A673 (cell line): ENCODE measurements at regions not wholly inside any gene's neighbourhood (a gene's known extent, or its start where the extent isn't known, plus 50 kb on each side); places are given as distances from the start of the nearest gene placed in this dataset.
"Not testable (repeated sequence)": the region's sequence is repeated elsewhere in the genome, so short reads cannot be mapped to it uniquely, and the experiment has no call there.

ENCODE experiments used
- BruUV-seq: library from RNA; stranded (reverse); fragments of 400-500 nt; replicated peaks from 2 replicates; lab custom pipeline; 2021; lab: Mats Ljungman, UMichigan
- CTCF ChIA-PET: fragments of 300-600 bp; sonication (Branson Sonifier 250); formaldehyde crosslinking; loops from one replicate; lab custom pipeline; 2022; ENCODE audit warnings: antibody characterized with exemption; lab: Charles Lee
- POLR2A ChIA-PET: fragments of 300-600 bp; sonication (Branson Sonifier 250); formaldehyde crosslinking; loops from one replicate; lab custom pipeline; 2022; ENCODE audit warnings: antibody characterized with exemption; ENCODE audit not compliant: low non-redundant PET; lab: Charles Lee
- DNase-seq: peaks from one replicate; pipeline ENCODE4 v3.0.0-alpha.2; 2015; ENCODE audit warnings: low spot score
- H3K27ac ChIP-seq: fragments of 200-600 bp; sonication (generic); 2 replicates; pipeline ENCODE4 v1.5.1; 2016; ENCODE audit warnings: mixed run types, low read depth, mild to moderate bottlenecking, mixed read lengths, antibody characterized with exemption, low read length; ENCODE audit not compliant: poor library complexity, severe bottlenecking
- H3K27me3 ChIP-seq: fragments of 200-600 bp; sonication (generic); replicated peaks from 2 replicates; pipeline ENCODE4 v1.6.1; 2017; ENCODE audit warnings: mixed run types, low read depth, mild to moderate bottlenecking, mixed read lengths, antibody characterized with exemption, low read length; ENCODE audit not compliant: insufficient read depth, poor library complexity
- H3K36me3 ChIP-seq: fragments of 200-600 bp; sonication (generic); 2 replicates; pipeline ENCODE4 v1.6.1; 2016; ENCODE audit warnings: mixed run types, mild to moderate bottlenecking, mixed read lengths, antibody characterized with exemption, low read length; ENCODE audit not compliant: insufficient read depth, poor library complexity, severe bottlenecking
- H3K4me1 ChIP-seq: fragments of 200-600 bp; sonication (generic); 2 replicates; pipeline ENCODE4 v1.6.1; 2017; ENCODE audit warnings: mixed run types, mild to moderate bottlenecking, mixed read lengths, antibody characterized with exemption, low read length; ENCODE audit not compliant: insufficient read depth, poor library complexity, severe bottlenecking
- H3K4me3 ChIP-seq: fragments of 200-600 bp; sonication (generic); 2 replicates; pipeline ENCODE4 v1.5.1; 2016; ENCODE audit warnings: low read depth, mixed run types, mild to moderate bottlenecking, mixed read lengths, low read length; ENCODE audit not compliant: poor library complexity, severe bottlenecking
- H3K9me3 ChIP-seq: fragments of 200-600 bp; sonication (generic); 2 replicates; pipeline ENCODE4 v1.6.1; 2016; ENCODE audit warnings: mixed run types, low read depth, mild to moderate bottlenecking, mixed read lengths, antibody characterized with exemption, low read length; ENCODE audit not compliant: poor library complexity, severe bottlenecking
- CTCF ChIP-seq: fragments of 300-800, 200-600 bp; sonication (generic); conservative IDR thresholded peaks from 2 replicates; pipeline ENCODE4 v1.5.1; 2017; ENCODE audit warnings: low read depth, mild to moderate bottlenecking, antibody characterized with exemption, low read length, moderate library complexity, mixed read lengths
- EZH2 ChIP-seq: fragments of 200-600 bp; sonication (generic); IDR thresholded peaks from 2 replicates; pipeline ENCODE4 v1.6.1; 2017; ENCODE audit warnings: borderline replicate concordance, low read depth, mild to moderate bottlenecking, mixed read lengths, antibody characterized with exemption, low read length; ENCODE audit not compliant: poor library complexity, severe bottlenecking
- intact Hi-C: fragments of 100-400 bp; cut with micrococcal nuclease; formaldehyde crosslinking; loops from one replicate; pipeline ENCODE4 v1.10.0; 2022; ENCODE audit not compliant: unreplicated experiment

GRCh38 chr12:116327992-116328391 is 50.5 kb upstream of the MED13L start:
- H3K27ac ChIP-seq, H3K36me3 ChIP-seq, intact Hi-C loops, H3K9me3 ChIP-seq, H3K4me1 ChIP-seq, POLR2A ChIA-PET, CTCF ChIA-PET, H3K4me3 ChIP-seq, BruUV-seq, H3K27me3 ChIP-seq, DNase-seq: not testable (repeated sequence)

GRCh38 chr12:116331876-116332275 is 54.4 kb upstream of the MED13L start:
- intact Hi-C loops: no loop called here
- Histone ChIP-seq H3K9me3 (no peaks in the 10 kb centered on the region), H3K27me3 (no peaks in the 10 kb centered on the region)

GRCh38 chr12:116332705-116333380 is 55.4 kb upstream of the MED13L start:
- BruUV-seq: no TSS peak

More at GRCh38 chr12:116331876-116332275, 54.4 kb upstream of the MED13L start:
- H3K4me1 ChIP-seq: peaks cover 3% of the 10 kb centered on the region
- ChIA-PET CTCF (no interaction called here), POLR2A (no interaction called here)
- no peak overlapping the region for H3K4me3 ChIP-seq
- DNase-seq: no peak
- no peak overlapping the region for H3K27ac ChIP-seq
- H3K36me3 ChIP-seq: no peaks in the 10 kb centered on the region
- TF ChIP-seq EZH2 (no peak), CTCF (no peak)
- BruUV-seq: no TSS peak

More at GRCh38 chr12:116332705-116333380, 55.4 kb upstream of the MED13L start:
- Histone ChIP-seq H3K27ac (no peak overlapping the region), H3K9me3 (no peaks in the 10 kb centered on the region), H3K4me3 (no peak overlapping the region), H3K27me3 (no peaks in the 10 kb centered on the region), H3K4me1 (peaks cover 3% of the 10 kb centered on the region), H3K36me3 (no peaks in the 10 kb centered on the region)
- no peak for DNase-seq
- POLR2A ChIA-PET: no interaction called here
- TF ChIP-seq CTCF (no peak), EZH2 (no peak)
- CTCF ChIA-PET: interaction anchor here (0.7 kb wide), 1 partner anchor 876 kb away, joined by 3 read pairs; no protein-coding TSS in a partner anchor
- intact Hi-C loops: no loop called here
